ENCODE measurements at regions not wholly inside any gene's neighbourhood (a gene's known extent, or its start where the extent isn't known, plus 50 kb on each side); places are given as distances from the start of the nearest gene placed in this dataset.
A peak's percentile ranks its signal among the peaks of the same experiment; 100 is the strongest.

DNA sequence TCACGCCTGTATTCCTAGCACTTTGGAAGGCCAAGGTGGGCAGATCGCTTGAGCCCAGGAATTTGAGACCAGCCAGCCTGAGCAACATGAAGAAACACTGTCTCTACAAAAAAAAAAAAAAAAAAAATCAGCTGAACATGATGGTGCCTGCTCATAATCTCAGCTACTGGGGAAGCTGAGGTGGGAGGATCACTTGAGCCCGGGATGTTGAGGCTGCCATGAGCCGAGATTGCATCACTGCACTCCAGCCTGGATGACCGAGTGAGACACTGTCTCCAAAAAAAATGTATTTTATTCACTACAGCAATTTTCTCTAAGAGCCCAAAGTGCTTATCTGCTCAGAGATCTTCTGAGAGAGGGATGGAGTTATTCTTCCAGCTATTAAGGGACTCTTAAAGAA is 215.8 kb upstream of the PPP3CA start:
- no peak for DNase-seq

DNA sequence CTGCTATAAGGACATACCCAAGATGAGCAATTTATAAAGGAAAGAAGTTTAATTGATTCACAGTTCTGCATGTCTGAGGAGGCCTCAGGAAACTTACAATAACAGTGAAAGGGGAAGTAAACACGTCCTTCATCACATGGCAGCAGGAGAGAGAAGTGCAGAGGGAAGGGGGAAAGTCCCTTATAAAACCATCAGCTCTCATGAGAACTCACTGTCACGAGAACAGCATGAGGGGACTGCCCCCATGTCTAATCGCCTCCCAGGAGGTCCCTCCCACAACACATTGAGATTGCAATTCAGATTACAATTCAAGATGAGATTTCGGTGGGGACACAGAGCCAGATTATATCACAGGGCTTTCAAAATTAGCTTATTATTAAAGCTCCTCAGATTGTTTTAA is 209.5 kb upstream of the PPP3CA start:
- DNase-seq = peak; percentile 11

DNA sequence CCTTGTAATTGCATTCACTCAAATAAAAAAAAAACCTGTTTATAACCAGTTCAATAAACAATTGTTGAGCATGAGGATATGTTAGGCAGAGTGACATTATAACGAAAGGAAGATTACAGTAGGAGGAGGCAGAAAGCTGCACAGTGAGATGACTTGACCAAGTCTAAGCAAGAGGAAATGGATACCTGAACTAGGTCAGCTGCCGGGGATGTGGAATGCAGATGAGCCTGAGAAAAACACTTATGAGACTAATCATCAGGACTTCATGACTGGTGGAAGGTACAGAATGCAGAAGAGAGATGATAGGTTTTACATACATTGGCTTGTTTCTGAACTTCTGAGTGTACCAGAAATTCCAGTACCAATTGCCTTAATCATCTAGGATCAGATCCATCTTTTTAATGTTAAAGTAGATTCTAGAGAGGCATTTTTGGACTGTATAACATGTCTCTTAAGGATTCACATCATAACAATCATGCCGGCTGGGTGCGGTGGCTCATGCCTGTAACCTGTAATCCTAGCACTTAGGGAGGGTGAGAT is 208.1 kb upstream of the PPP3CA start:
- DNase-seq = no peak

GRCh38 chr4:101540336-101540735 is 193.0 kb upstream of the PPP3CA start:
- DNase-seq = no peak

DNA sequence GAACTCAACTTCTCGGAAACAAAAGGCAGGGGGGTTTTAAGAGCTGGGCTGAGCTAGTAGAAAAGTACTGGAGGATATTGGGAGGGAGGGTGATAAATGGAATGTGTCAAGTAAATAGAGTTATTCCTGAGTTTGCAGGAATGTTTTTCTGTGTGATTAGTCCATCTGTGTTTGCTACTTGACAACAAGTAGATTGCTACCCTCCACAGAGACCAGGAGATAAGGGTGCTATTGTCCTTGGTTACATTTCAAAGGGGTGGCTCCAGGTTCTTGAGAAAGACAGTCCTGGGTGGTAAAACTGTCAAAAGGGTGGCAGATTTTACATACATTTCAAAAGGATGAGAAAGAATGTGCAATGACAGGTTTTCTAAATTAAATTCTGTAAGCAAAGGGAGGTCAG is 181.2 kb upstream of the PPP3CA start:
- DNase-seq = no peak

DNA sequence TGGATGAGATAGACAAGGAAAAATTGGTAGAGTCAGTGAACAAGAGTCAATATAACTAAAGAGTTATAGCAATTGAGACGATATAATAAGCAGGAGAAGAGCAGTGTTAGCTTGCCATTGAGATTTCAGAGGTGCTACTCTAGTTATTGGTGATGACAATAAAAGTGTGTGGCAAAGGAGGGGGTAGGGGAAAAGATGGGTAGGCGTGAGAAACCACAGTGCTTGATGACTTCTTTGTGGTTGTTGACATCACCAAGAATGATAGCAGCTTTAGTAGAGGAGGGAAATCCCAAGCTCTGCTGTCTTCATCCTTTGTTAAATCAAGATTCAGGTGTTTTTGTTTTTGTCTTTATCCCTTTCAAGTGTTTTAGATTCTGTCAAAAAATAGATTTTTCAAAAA is 179.9 kb upstream of the PPP3CA start:
- peak; percentile 74 for DNase-seq

GRCh38 chr4:101515566-101515965 is 168.2 kb upstream of the PPP3CA start:
- DNase-seq = no peak

DNA sequence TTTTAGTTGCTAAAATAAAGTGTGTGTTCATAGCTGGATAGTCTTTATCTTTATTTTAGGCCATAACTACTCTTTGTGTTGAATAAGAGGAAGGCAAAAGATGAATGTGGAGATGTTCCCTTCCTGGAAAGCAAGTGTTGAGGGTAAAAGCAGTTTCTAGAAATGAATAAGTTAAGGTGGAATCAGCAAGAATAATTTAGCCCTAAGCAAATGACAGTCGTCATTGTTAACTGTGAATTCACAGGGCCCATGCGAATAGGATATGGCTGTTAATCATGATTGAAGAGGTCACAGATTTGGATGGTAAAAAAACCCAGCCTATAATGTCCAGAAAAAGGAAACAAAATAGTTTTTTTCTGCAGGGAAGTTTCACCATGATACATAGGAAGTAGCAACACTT is 167.8 kb upstream of the PPP3CA start:
- no peak for DNase-seq

DNA sequence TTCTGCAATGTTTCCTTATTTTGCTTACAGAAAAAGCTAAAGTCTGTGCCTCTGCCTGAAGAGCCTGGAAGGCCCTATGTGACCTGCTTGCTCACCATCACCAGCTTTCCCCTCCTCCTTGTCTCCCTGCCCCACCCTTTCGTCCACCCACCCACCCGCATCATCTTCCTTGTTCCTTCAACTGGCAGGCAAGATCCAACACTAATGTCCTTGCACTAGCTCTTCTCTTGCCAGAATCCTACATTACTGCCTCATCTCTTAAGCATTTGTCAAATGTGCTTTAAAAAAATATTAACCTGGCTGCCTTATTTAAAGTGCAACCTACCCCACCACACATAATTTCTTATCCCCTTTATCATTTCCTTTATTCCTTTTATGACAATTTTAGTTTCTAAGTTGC is 165.1 kb upstream of the PPP3CA start:
- no peak for DNase-seq

- no peak for DNase-seq
Observed at GRCh38 chr4:101501421-101501820, 154.1 kb upstream of the PPP3CA start.

GRCh38 chr4:101500742-101501141 is 153.4 kb upstream of the PPP3CA start:
- no peak for DNase-seq

- no peak for DNase-seq
Observed at GRCh38 chr4:101475246-101475645, 127.9 kb upstream of the PPP3CA start.

DNA sequence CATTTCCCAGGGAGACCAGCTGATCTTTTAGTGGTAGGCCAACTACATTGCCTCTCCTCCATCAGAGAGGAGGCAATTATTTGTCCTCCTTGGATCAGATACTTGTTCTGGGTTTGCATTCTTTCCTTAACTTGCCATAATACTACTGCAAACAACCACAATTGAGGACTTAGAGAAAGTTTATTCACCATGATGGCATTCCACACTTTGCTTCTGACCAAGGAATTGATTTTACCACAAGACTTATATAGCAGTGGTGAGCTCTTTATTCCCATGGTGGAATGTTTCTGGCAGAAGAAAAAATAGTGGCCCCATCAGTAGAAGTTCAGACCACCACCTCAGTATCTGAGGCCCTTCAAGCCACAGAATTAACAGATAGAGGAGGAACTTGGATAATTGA is 123.9 kb upstream of the PPP3CA start:
- DNase-seq = no peak

DNA sequence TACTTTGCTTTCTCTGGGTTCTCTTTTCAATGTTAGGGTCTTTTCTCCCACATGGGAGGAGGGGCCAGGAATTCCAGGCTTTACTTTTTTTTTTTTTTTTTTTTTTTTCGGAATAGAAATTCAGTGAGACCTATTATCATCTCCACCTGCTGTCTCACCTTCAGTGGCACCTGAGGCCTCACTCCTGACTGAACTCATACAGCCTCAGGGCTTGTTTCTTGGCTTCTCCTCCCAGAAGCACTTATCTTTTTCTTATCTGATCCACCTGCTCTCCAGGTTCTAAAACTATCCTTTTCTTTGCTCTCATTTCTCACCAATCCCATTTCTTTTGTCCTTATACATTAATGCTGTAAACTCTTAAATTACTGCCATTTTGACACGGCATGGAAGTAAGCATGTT is 117.3 kb upstream of the PPP3CA start:
- no peak for DNase-seq

- DNase-seq = no peak
Observed at GRCh38 chr4:101458914-101459313, 111.6 kb upstream of the PPP3CA start.

DNA sequence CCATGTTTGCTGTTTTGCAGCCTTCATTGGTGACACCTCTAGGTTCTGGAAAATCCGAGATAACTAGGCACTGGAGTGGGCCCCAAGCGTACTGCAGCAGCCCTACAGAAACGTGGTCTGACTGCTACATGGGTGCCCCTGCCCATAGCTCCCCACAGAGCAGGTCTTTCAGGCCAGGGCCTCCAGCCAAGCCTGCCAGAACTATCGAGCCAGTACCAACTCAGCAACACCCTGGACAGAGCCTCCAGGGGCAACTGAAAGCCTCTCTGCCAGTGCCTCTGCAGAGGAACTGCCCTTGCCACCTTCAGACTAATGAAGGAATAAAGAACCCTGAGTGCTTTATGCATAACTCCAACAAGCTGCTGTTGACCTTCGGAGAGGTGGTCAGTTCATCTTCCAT is 111.1 kb upstream of the PPP3CA start:
- no peak for DNase-seq

- DNase-seq = no peak
Observed at GRCh38 chr4:101451086-101451485, 103.8 kb upstream of the PPP3CA start.

DNA sequence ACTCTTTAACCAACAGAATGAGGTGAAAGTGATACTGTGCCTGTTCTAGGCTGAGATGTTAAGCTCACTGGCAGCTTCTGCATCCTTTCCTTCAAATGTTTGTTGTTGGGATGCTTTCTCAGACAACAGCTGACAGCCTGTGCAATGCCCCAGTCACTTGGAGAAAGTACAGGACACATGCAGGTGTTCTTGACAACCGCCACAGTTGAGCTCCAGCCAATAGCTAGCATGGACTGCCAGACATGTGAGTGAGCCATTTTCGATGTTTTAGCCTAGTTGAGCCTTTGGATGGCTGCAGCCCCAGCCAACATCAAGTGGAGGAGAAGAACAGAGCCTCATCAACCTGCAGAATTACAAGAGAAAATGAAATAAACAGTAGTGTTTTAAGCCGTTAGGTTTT is 94.1 kb upstream of the PPP3CA start:
- no peak for DNase-seq

DNA sequence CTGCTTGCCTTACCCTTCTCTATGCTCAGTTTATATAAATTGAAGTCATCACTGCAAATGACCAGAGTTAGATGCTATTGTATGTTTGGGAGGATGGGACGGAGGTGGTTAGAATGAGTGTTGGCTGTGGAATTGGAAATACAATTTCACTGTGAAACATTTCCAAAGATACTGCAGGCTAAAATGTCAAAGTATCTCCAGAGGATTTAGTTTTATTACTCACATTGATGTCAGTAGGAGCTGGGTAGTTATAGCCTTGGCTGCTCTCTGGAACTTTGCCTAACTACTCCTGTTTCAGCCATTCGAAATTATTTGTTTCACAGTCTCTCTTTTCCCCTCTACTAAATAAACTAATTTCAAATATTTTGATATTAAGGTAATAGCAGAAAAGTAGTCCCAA is 92.6 kb upstream of the PPP3CA start:
- DNase-seq = no peak

DNA sequence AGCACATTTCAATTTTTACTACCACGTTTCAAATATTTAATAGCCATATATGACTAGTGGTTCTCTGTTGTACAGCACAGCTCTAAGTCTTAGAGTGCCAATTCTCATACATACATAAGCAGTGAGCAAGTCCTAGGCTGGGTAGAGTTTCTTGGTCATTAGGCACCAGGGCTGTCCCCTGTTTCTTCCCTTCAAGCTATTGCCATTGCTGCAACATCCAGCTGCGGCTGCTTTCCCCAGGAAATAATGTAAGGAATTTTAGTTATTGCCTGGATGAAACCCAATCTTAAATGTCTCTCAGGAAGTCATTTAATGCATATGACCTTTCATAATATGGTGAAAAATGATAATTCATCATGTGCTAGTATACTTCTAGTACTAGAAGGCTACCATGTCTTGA is 74.1 kb upstream of the PPP3CA start:
- DNase-seq = no peak

- DNase-seq = no peak
Observed at GRCh38 chr4:101420661-101421060, 73.3 kb upstream of the PPP3CA start.

DNA sequence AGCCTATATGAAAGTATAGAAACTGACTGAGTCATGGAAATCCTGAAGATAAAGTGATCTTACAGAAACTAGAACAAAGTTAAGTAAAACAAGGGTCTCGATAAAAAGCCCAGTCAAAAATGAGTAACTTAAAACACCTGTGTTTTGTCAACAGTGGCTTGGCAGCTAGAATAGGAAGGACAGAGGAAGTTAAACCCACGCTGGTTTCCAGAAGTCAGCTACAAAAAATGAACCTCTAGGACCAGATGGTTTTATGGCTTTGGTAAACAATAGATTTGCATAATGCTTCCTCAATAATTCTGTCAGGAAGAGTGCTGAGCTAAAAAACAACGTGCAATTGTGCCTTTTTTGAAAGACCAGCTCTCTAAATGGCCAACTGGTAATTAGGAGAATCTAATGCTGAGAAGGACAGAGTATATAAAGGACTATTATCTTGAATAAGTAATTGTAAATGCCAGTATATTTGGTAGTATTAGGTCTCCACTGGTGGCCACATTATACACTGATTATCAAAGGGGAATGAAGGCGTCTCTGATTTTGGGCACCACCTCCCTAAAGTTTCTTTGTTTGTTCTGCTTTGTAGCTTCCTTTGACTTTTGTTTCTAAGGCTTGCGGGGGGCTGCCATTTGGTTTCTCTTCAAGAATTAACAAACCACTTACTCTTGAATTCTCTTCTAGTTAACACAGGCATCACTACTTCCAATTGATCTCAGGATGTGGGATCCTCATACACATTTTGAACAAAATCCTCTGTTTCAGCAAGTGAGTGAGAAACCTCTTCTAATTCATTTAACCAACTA is 72.2 kb upstream of the PPP3CA start:
- DNase-seq = no peak

- DNase-seq = no peak
Observed at GRCh38 chr4:101418466-101418865, 71.1 kb upstream of the PPP3CA start.

DNA sequence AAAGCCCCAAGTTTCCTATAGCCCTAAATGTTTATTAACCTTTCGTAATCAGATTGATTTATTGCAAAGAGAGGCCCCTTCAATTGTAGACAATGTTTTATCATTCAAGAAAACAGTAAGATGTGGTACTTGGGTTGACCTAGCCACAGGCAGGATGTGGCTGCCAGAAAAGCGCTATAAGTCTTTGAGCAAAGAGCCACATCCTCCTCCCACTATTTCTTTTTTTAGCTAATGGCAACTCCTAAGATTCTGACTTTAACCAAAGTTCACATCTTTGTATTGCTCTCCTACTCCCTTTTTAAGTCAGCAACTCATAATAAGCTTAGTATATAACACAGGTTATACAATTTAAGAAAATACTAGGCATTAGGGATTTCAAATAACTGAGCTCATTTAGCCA is 70.7 kb upstream of the PPP3CA start:
- DNase-seq = peak; percentile 76

GRCh38 chr4:101417046-101417445 is 69.7 kb upstream of the PPP3CA start:
- DNase-seq = no peak
